Type B pancreatic cell (in vitro differentiated cells): ENCODE measurements at regions not wholly inside any gene's neighbourhood (a gene's known extent, or its start where the extent isn't known, plus 50 kb on each side); places are given as distances from the start of the nearest gene placed in this dataset.

ENCODE experiments used
- DNase-seq: peaks from one replicate; pipeline ENCODE4 v3.0.0; 2021; ENCODE audit warnings: mixed read lengths; ENCODE audit not compliant: unreplicated experiment; ENCODE audit errors: extremely low spot score
- H3K27ac Mint-ChIP-seq: 2 replicates; pipeline ENCODE4 v1.8.0; 2021; ENCODE audit warnings: mild to moderate bottlenecking, mixed read lengths
- H3K27me3 Mint-ChIP-seq: 2 replicates; pipeline ENCODE4 v1.8.0; 2021; ENCODE audit warnings: mixed read lengths
- H3K36me3 Mint-ChIP-seq: 2 replicates; pipeline ENCODE4 v1.8.0; 2021; ENCODE audit warnings: mixed read lengths
- H3K4me1 Mint-ChIP-seq: one replicate; pipeline ENCODE4 v1.8.0; 2021; ENCODE audit warnings: mixed read lengths; ENCODE audit not compliant: unreplicated experiment
- H3K4me3 Mint-ChIP-seq: 2 replicates; pipeline ENCODE4 v1.8.0; 2021; ENCODE audit warnings: mild to moderate bottlenecking, mixed read lengths
- H3K9me3 Mint-ChIP-seq: 2 replicates; pipeline ENCODE4 v1.8.0; 2021; ENCODE audit warnings: mixed read lengths
- CTCF ChIP-seq: fragments of 200-600 bp; sonication (generic); conservative IDR thresholded peaks from 2 replicates; pipeline ENCODE4 v1.5.0; 2021; ENCODE audit warnings: antibody characterized with exemption, mild to moderate bottlenecking

- peaks cover 16% of the 10 kb centered on the region for H3K4me1 Mint-ChIP-seq
These were observed 88.0 kb downstream of the PDGFA start for GRCh38 chr7:431658-432111.

GRCh38 chr7:432256-432655 lies 87.4 kb downstream of the PDGFA start:
- Mint-ChIP-seq H3K27ac (no peak overlapping the region), H3K36me3 (no peaks in the 10 kb centered on the region), H3K27me3 (peaks cover 12% of the 10 kb centered on the region), H3K4me1 (peaks cover 20% of the 10 kb centered on the region), H3K9me3 (no peaks in the 10 kb centered on the region), H3K4me3 (no peak overlapping the region)
- no peak for TF ChIP-seq CTCF
- DNase-seq, result no peak

More at GRCh38 chr7:431658-432111, 88.0 kb downstream of the PDGFA start:
- H3K36me3 Mint-ChIP-seq, result no peaks in the 10 kb centered on the region
- no peak for TF ChIP-seq CTCF
- H3K27me3 Mint-ChIP-seq, result peaks cover 10% of the 10 kb centered on the region
- H3K4me3 Mint-ChIP-seq, result no peak overlapping the region
- H3K27ac Mint-ChIP-seq, result no peak overlapping the region
- H3K9me3 Mint-ChIP-seq, result no peaks in the 10 kb centered on the region
- DNase-seq, result no peak

- no peak for TF ChIP-seq CTCF
- H3K4me1 Mint-ChIP-seq, result peaks cover 22% of the 10 kb centered on the region
- no peaks in the 10 kb centered on the region for H3K36me3 Mint-ChIP-seq
- peaks cover 12% of the 10 kb centered on the region for H3K27me3 Mint-ChIP-seq
- no peaks in the 10 kb centered on the region for H3K9me3 Mint-ChIP-seq
- H3K4me3 Mint-ChIP-seq, result no peak overlapping the region
- no peak for DNase-seq
- H3K27ac Mint-ChIP-seq, result no peak overlapping the region
These were observed 86.7 kb downstream of the PDGFA start for GRCh38 chr7:432933-433332.

- H3K36me3 Mint-ChIP-seq, result no peaks in the 10 kb centered on the region
- no peak overlapping the region for H3K4me3 Mint-ChIP-seq
- peaks cover 22% of the 10 kb centered on the region for H3K4me1 Mint-ChIP-seq
- H3K27me3 Mint-ChIP-seq, result peaks cover 12% of the 10 kb centered on the region
- no peak for DNase-seq
- no peaks in the 10 kb centered on the region for H3K9me3 Mint-ChIP-seq
- TF ChIP-seq CTCF, result no peak
- H3K27ac Mint-ChIP-seq, result no peak overlapping the region
These were observed 86.1 kb downstream of the PDGFA start for GRCh38 chr7:433558-433957.

GRCh38 chr7:434891-435629 lies 84.6 kb downstream of the PDGFA start:
- Mint-ChIP-seq H3K4me1 (peaks cover 22% of the 10 kb centered on the region), H3K9me3 (no peaks in the 10 kb centered on the region), H3K36me3 (no peaks in the 10 kb centered on the region), H3K4me3 (peak overlapping the region; percentile 69), H3K27ac (peak overlapping the region; percentile 93), H3K27me3 (peaks cover 12% of the 10 kb centered on the region)
- TF ChIP-seq CTCF, result no peak
- DNase-seq, result no peak
